Lower leg skin (tissue), 4 donors: ENCODE measurements at regions not wholly inside any gene's neighbourhood (a gene's known extent, or its start where the extent isn't known, plus 50 kb on each side); places are given as distances from the start of the nearest gene placed in this dataset.
"Not testable (repeated sequence)": the region's sequence is repeated elsewhere in the genome, so short reads cannot be mapped to it uniquely, and the experiment has no call there.

Experiments used
- DNase-seq, 2 donors: peaks; one replicate each; pipeline ENCODE4 v3.0.0-alpha.2; 2019; ENCODE audit warnings: low spot score in 2 of 2
- H3K4me3 ChIP-seq: fragments of 200-600 bp; sonication (generic); 2 replicates; pipeline ENCODE4 v1.5.1; 2017; ENCODE audit warnings: mild to moderate bottlenecking, low read depth; ENCODE audit not compliant: poor library complexity, severe bottlenecking
- CTCF ChIP-seq, 3 donors: fragments of 450-650 bp; IDR thresholded peaks; one replicate each; pipeline ENCODE4 v1.5.1; 2016; ENCODE audit warnings: antibody characterized with exemption in 3 of 3, mild to moderate bottlenecking in 3 of 3, moderate library complexity in 2 of 3
- POLR2A ChIP-seq, 2 donors: fragments of 450-650 bp; IDR thresholded peaks; one replicate each; pipeline ENCODE4 v1.6.1; 2016 to 2017; ENCODE audit warnings: antibody characterized with exemption in 2 of 2, mild to moderate bottlenecking in 1 of 2, moderate library complexity in 1 of 2
- WGBS, 2 donors: methylation state at CpG; one replicate each; pipeline ENCODE4 v1.1.5; 2018; 5-methylcytosine and 5-hydroxymethylcytosine counted together
- intact Hi-C: fragments of 100-400 bp; cut with DNase I; formaldehyde crosslinking; loops from one replicate; pipeline ENCODE4 v1.15.0; 2023; ENCODE audit warnings: low total_unique reads

- no peak for DNase-seq
- H3K4me3 ChIP-seq: no peak overlapping the region
- WGBS, 2 donors: 83 to 88% methylated on average over 1 of the region's 1 CpG
- no peak for TF ChIP-seq CTCF (IDR thresholded peaks at IDR 0.05)
- TF ChIP-seq POLR2A (IDR thresholded peaks at IDR 0.05): no peak
- intact Hi-C loops: no loop called here
Observed at GRCh38 chr12:97647142-97647541, 184.5 kb downstream of the RMST start.

- no peak overlapping the region for H3K4me3 ChIP-seq
- no peak for DNase-seq
- TF ChIP-seq CTCF (IDR thresholded peaks at IDR 0.05) (no peak), POLR2A (IDR thresholded peaks at IDR 0.05) (no peak)
- WGBS, 2 donors: 61 to 80% methylated on average over 2 of the region's 2 CpGs
- intact Hi-C loops: no loop called here
Observed at GRCh38 chr12:97650242-97650641, 187.6 kb downstream of the RMST start.

GRCh38 chr12:97656548-97656947 is 193.9 kb downstream of the RMST start:
- 85 to 91% methylated on average over 19 of the region's 19 CpGs for WGBS, 2 donors
- H3K4me3 ChIP-seq, DNase-seq, intact Hi-C loops: not testable (repeated sequence)

GRCh38 chr12:97659117-97659880 is 196.7 kb downstream of the RMST start:
- no peak overlapping the region for H3K4me3 ChIP-seq
- intact Hi-C loops: no loop called here
- DNase-seq: no peak
- 61 to 67% methylated on average over 3 of the region's 3 CpGs for WGBS, 2 donors
- TF ChIP-seq POLR2A (IDR thresholded peaks at IDR 0.05) (no peak), CTCF (IDR thresholded peaks at IDR 0.05) (no peak)

GRCh38 chr12:97666263-97666662 is 203.7 kb downstream of the RMST start:
- WGBS, 2 donors: 49 to 58% methylated on average over 4 of the region's 4 CpGs
- TF ChIP-seq POLR2A (IDR thresholded peaks at IDR 0.05): no peak
- no peak for TF ChIP-seq CTCF (IDR thresholded peaks at IDR 0.05)
- intact Hi-C loops: no loop called here
- no peak for DNase-seq
- no peak overlapping the region for H3K4me3 ChIP-seq

GRCh38 chr12:97672870-97673269 is 210.3 kb downstream of the RMST start:
- no peak overlapping the region for H3K4me3 ChIP-seq
- intact Hi-C loops: no loop called here
- DNase-seq: no peak
- WGBS, 2 donors: 57 to 71% methylated on average over 5 of the region's 5 CpGs
- no peak for TF ChIP-seq POLR2A (IDR thresholded peaks at IDR 0.05)
- no peak for TF ChIP-seq CTCF (IDR thresholded peaks at IDR 0.05)
